Activated T-cell treated with anti-CD3 and anti-CD28 coated beads, Interleukin-2, amount 50 U/mL, for 24 hours (primary cell): ENCODE measurements at regions not wholly inside any gene's neighbourhood (a gene's known extent, or its start where the extent isn't known, plus 50 kb on each side); places are given as distances from the start of the nearest gene placed in this dataset.
"Not testable (repeated sequence)": the region's sequence is repeated elsewhere in the genome, so short reads cannot be mapped to it uniquely, and the experiment has no call there.

ENCODE experiments used
- DNase-seq: peaks from one replicate; pipeline ENCODE4 v3.0.0-alpha.2; 2020
- H3K27ac Mint-ChIP-seq: 2 replicates; pipeline ENCODE4 v1.8.0; 2020; ENCODE audit warnings: mild to moderate bottlenecking, mixed read lengths
- H3K27me3 Mint-ChIP-seq: 2 replicates; pipeline ENCODE4 v1.8.0; 2020; ENCODE audit warnings: mixed read lengths
- H3K36me3 Mint-ChIP-seq: 2 replicates; pipeline ENCODE4 v1.8.0; 2020; ENCODE audit warnings: low read depth, mixed read lengths
- H3K4me1 Mint-ChIP-seq: 2 replicates; pipeline ENCODE4 v1.8.0; 2020; ENCODE audit warnings: low read depth, mixed read lengths
- H3K4me3 Mint-ChIP-seq: 2 replicates; pipeline ENCODE4 v1.8.0; 2020; ENCODE audit warnings: mild to moderate bottlenecking, moderate library complexity, mixed read lengths
- H3K9me3 Mint-ChIP-seq: 2 replicates; pipeline ENCODE4 v1.8.0; 2020; ENCODE audit warnings: mixed read lengths

DNA sequence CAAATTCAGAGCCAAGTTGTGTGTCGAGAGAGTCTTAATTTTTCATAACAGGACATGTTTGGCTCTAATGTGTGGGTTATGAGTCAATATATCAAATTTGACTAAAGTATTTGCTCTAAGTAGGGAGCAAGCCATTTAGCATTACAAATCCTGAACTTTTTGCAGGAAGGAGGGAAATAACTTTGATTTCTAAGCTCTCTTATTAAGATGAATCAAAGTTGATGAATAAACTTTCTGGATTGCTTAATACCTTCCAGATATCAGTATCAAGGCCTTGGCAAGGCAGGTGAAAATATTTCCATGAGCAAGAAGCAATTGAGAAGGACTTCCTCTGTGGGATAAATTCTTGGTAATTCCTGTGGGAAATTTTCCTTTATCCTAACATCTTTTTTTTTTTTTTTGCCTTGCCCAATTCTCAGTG lies 258.8 kb downstream of the AHR start:
- peaks cover 1% of the 10 kb centered on the region for H3K4me1 Mint-ChIP-seq
- H3K27ac Mint-ChIP-seq = no peak overlapping the region
- H3K27me3 Mint-ChIP-seq = no peaks in the 10 kb centered on the region
- DNase-seq = no peak
- no peaks in the 10 kb centered on the region for H3K9me3 Mint-ChIP-seq
- H3K36me3 Mint-ChIP-seq = no peaks in the 10 kb centered on the region
- H3K4me3 Mint-ChIP-seq = no peak overlapping the region

DNA sequence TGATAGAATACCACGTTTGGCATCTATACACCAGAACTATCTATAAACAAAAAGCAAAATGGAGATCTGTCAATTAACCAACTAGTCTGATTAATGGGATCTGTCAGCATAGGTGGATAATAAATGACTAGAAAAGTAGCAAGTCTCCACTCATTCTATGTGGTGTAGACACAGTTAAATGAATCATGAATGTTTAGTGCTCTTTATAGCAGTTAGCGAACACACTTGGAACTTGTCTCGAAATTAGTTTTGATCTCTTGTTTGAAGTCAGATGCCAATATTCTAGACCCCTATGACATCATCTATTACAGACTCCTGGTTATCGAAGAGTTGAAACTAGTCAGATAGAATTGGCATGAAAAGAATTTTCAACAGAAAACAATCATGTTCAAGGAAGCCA lies 259.7 kb downstream of the AHR start:
- no peaks in the 10 kb centered on the region for H3K36me3 Mint-ChIP-seq
- H3K27me3 Mint-ChIP-seq = peaks cover 3% of the 10 kb centered on the region
- DNase-seq = no peak
- H3K27ac Mint-ChIP-seq = no peak overlapping the region
- H3K4me1 Mint-ChIP-seq = no peaks in the 10 kb centered on the region
- no peak overlapping the region for H3K4me3 Mint-ChIP-seq
- no peaks in the 10 kb centered on the region for H3K9me3 Mint-ChIP-seq

- no peak for DNase-seq
- Mint-ChIP-seq H3K36me3 (no peaks in the 10 kb centered on the region), H3K9me3 (no peaks in the 10 kb centered on the region), H3K27ac (no peak overlapping the region), H3K27me3 (peaks cover 9% of the 10 kb centered on the region), H3K4me3 (no peak overlapping the region), H3K4me1 (no peaks in the 10 kb centered on the region)
Observed at GRCh38 chr7:17558558-17559332, 260.3 kb downstream of the AHR start.

- Mint-ChIP-seq H3K27me3 (peaks cover 12% of the 10 kb centered on the region), H3K4me1 (no peaks in the 10 kb centered on the region), H3K4me3 (no peak overlapping the region), H3K36me3 (no peaks in the 10 kb centered on the region), H3K9me3 (no peaks in the 10 kb centered on the region), H3K27ac (no peak overlapping the region)
- no peak for DNase-seq
Observed at GRCh38 chr7:17559388-17559787, 260.9 kb downstream of the AHR start.

GRCh38 chr7:17560516-17560915 lies 262.1 kb downstream of the AHR start:
- Mint-ChIP-seq H3K4me3 (no peak overlapping the region), H3K36me3 (no peaks in the 10 kb centered on the region), H3K4me1 (no peaks in the 10 kb centered on the region), H3K9me3 (no peaks in the 10 kb centered on the region), H3K27me3 (peaks cover 12% of the 10 kb centered on the region), H3K27ac (no peak overlapping the region)
- DNase-seq = no peak

- no peak overlapping the region for H3K4me3 Mint-ChIP-seq
- no peak for DNase-seq
- H3K36me3 Mint-ChIP-seq = no peaks in the 10 kb centered on the region
- H3K27ac Mint-ChIP-seq = no peak overlapping the region
- H3K4me1 Mint-ChIP-seq = no peaks in the 10 kb centered on the region
- H3K27me3 Mint-ChIP-seq = peaks cover 12% of the 10 kb centered on the region
- no peaks in the 10 kb centered on the region for H3K9me3 Mint-ChIP-seq
Observed at GRCh38 chr7:17560966-17561365, 262.5 kb downstream of the AHR start.

DNA sequence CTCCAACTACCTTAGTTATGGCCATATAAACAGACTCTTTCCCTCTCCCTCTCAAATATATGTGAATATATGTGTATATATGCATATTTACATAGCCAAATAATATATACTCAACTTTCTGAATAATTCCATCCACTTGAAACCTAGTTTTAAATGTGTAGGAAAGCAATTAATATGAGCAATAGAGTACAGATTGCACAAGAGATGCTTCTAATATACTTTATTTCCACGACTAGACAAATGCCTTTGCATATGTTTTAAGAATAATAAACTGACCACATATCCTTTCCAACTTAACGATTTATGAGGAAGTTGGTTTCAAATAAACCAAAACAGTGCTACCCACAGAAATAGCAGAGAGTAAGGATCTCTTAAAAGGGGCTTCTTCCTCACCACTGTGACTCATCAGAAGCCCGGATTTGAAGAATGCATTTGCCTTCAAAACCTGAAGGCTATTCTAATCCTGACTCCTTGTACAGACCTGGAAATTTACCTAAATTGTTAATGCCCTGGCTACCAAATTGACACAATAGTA lies 266.3 kb downstream of the AHR start:
- H3K36me3 Mint-ChIP-seq = no peaks in the 10 kb centered on the region
- H3K4me1 Mint-ChIP-seq = no peaks in the 10 kb centered on the region
- no peak overlapping the region for H3K4me3 Mint-ChIP-seq
- DNase-seq = no peak
- H3K9me3 Mint-ChIP-seq = peaks cover 2% of the 10 kb centered on the region
- no peak overlapping the region for H3K27ac Mint-ChIP-seq
- H3K27me3 Mint-ChIP-seq = peaks cover 12% of the 10 kb centered on the region

GRCh38 chr7:17580141-17580540 lies 281.7 kb downstream of the AHR start:
- Mint-ChIP-seq H3K36me3 (no peaks in the 10 kb centered on the region), H3K9me3 (peaks cover 14% of the 10 kb centered on the region), H3K4me3 (no peak overlapping the region), H3K4me1 (no peaks in the 10 kb centered on the region), H3K27ac (no peak overlapping the region), H3K27me3 (peaks cover 6% of the 10 kb centered on the region)
- no peak for DNase-seq

DNA sequence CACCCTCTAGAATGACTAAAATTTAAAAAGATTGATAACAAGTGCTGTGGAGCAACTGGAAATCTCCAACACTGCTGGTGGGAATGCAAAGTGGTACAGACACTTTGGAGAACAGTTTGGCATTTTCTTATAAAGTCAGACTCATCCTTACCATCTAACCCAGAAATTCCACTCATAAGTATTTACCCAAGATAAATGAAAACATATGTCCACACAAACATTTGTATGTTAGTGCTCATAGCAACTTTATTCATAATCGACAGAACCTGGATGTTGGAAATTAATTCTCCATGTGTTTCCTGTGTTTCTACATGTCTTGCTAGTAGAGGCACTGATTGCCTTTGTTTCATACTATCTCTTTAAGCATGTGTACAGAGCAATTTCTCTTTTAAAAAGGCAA lies 282.4 kb downstream of the AHR start:
- Mint-ChIP-seq H3K27ac (no peak overlapping the region), H3K9me3 (peaks cover 14% of the 10 kb centered on the region), H3K36me3 (no peaks in the 10 kb centered on the region), H3K4me1 (no peaks in the 10 kb centered on the region), H3K4me3 (no peak overlapping the region), H3K27me3 (peaks cover 10% of the 10 kb centered on the region)
- no peak for DNase-seq

- Mint-ChIP-seq H3K27ac (no peak overlapping the region), H3K4me1 (no peaks in the 10 kb centered on the region), H3K27me3 (peaks cover 10% of the 10 kb centered on the region), H3K36me3 (no peaks in the 10 kb centered on the region), H3K9me3 (peaks cover 14% of the 10 kb centered on the region), H3K4me3 (no peak overlapping the region)
- DNase-seq = no peak
Observed at GRCh38 chr7:17581301-17581700, 282.8 kb downstream of the AHR start.

- H3K27me3 Mint-ChIP-seq = peaks cover 10% of the 10 kb centered on the region
- not testable (repeated sequence) for H3K9me3 Mint-ChIP-seq, DNase-seq, H3K36me3 Mint-ChIP-seq, H3K27ac Mint-ChIP-seq, H3K4me3 Mint-ChIP-seq, H3K4me1 Mint-ChIP-seq
Observed at GRCh38 chr7:17582696-17583095, 284.2 kb downstream of the AHR start.

DNA sequence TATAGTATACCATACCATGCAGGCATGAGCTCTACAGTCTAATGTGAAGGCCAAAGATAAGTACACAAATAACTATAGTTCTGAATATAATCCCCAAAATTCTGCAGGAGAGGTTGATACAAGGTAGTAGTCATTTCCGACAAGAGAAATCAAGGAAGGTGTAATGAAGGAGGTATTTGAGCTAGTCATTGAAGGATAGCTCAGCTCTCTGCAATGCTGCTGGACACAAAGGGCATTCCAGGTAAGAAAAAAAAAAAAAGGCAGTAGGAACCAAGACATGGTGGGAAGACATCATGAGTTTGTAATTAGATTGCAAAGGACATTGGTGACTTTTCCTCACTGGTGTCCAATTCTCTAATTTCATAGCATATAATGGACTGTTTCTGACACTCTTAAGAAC lies 285.3 kb downstream of the AHR start:
- Mint-ChIP-seq H3K4me3 (no peak overlapping the region), H3K27ac (no peak overlapping the region), H3K27me3 (peaks cover 10% of the 10 kb centered on the region), H3K36me3 (no peaks in the 10 kb centered on the region), H3K9me3 (no peaks in the 10 kb centered on the region), H3K4me1 (no peaks in the 10 kb centered on the region)
- DNase-seq = no peak

DNA sequence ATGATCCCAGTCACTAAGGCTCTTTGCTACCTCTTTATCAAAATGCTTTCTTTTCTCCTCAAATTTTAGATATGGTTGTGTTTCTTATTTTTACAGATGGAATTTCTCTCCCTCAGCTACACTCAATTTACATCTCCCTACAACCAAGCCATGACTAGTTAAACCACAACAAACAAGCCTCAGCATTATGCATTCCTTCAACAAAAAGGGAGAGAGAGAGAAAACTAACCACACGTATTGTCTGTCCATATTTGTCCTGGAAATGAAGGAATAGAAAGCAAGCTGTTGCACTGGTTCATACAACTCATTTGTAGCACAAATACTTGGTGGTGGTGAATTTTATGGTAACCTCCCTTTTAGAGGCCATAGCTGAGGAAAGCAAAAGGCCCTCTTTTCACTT lies 286.4 kb downstream of the AHR start:
- no peaks in the 10 kb centered on the region for H3K9me3 Mint-ChIP-seq
- no peak overlapping the region for H3K27ac Mint-ChIP-seq
- no peaks in the 10 kb centered on the region for H3K36me3 Mint-ChIP-seq
- peaks cover 10% of the 10 kb centered on the region for H3K27me3 Mint-ChIP-seq
- no peaks in the 10 kb centered on the region for H3K4me1 Mint-ChIP-seq
- no peak overlapping the region for H3K4me3 Mint-ChIP-seq
- no peak for DNase-seq

DNA sequence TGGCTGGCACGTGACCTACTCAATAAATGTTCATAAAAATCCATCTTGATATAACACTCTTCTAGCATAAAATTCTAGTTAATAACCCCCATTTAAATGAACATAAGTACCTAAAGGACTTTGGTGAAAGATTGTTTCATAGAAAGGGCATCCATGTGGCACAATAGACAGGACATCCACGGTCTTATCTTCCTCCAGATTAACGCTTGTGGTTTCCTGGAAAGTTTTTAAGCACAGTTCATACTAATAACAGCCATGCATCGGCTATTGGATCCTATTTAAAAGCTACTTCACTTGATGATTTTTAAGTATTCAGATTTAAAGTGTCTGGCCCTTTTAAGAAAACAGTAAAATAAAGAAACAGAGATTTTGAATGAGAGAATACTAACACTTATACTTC lies 288.3 kb downstream of the AHR start:
- Mint-ChIP-seq H3K27ac (no peak overlapping the region), H3K36me3 (no peaks in the 10 kb centered on the region), H3K4me3 (no peak overlapping the region), H3K27me3 (peaks cover 10% of the 10 kb centered on the region), H3K4me1 (no peaks in the 10 kb centered on the region), H3K9me3 (no peaks in the 10 kb centered on the region)
- DNase-seq = no peak

GRCh38 chr7:17588730-17589129 lies 290.3 kb downstream of the AHR start:
- H3K27ac Mint-ChIP-seq = no peak overlapping the region
- H3K27me3 Mint-ChIP-seq = peaks cover 7% of the 10 kb centered on the region
- H3K36me3 Mint-ChIP-seq = no peaks in the 10 kb centered on the region
- no peaks in the 10 kb centered on the region for H3K9me3 Mint-ChIP-seq
- H3K4me3 Mint-ChIP-seq = no peak overlapping the region
- DNase-seq = no peak
- no peaks in the 10 kb centered on the region for H3K4me1 Mint-ChIP-seq
